ENCODE measurements at regions not wholly inside any gene's neighbourhood (a gene's known extent, or its start where the extent isn't known, plus 50 kb on each side); places are given as distances from the start of the nearest gene placed in this dataset.

GRCh38 chr4:86450861-86451260 lies 91.0 kb upstream of the MAPK10 start:
- TF ChIP-seq CTCF (IDR thresholded peaks at IDR 0.05), result no peak
- no peak for TF ChIP-seq POLR2AphosphoS5 (IDR thresholded peaks at IDR 0.05)
